ENCODE measurements at regions not wholly inside any gene's neighbourhood (a gene's known extent, or its start where the extent isn't known, plus 50 kb on each side); places are given as distances from the start of the nearest gene placed in this dataset.
"Not testable (repeated sequence)": the region's sequence is repeated elsewhere in the genome, so short reads cannot be mapped to it uniquely, and the experiment has no call there.

GRCh38 chr3:176615826-176616225, 581.5 kb downstream of the TBL1XR1 start:
- no peak for DNase-seq

- no peak for DNase-seq
Observed at GRCh38 chr3:176611703-176612102, 585.6 kb downstream of the TBL1XR1 start.

GRCh38 chr3:176609361-176609760, 587.9 kb downstream of the TBL1XR1 start:
- no peak for DNase-seq

GRCh38 chr3:176605553-176605952, 591.7 kb downstream of the TBL1XR1 start:
- not testable (repeated sequence) for DNase-seq

- no peak for DNase-seq
Observed at GRCh38 chr3:176595307-176595706, 602.0 kb downstream of the TBL1XR1 start.

- DNase-seq: no peak
Observed at GRCh38 chr3:176590722-176591121, 606.6 kb downstream of the TBL1XR1 start.

GRCh38 chr3:176587089-176587488, 610.2 kb downstream of the TBL1XR1 start:
- DNase-seq: no peak

GRCh38 chr3:176584413-176585176, 612.7 kb downstream of the TBL1XR1 start:
- DNase-seq: no peak

- no peak for DNase-seq
Observed at GRCh38 chr3:176583956-176584355, 613.3 kb downstream of the TBL1XR1 start.

- no peak for DNase-seq
Observed at GRCh38 chr3:176581589-176581988, 615.7 kb downstream of the TBL1XR1 start.

- no peak for DNase-seq
Observed at GRCh38 chr3:176579711-176580185, 617.5 kb downstream of the TBL1XR1 start.

GRCh38 chr3:176578316-176578715, 619.0 kb downstream of the TBL1XR1 start:
- DNase-seq: no peak

GRCh38 chr3:176577447-176577846, 619.8 kb downstream of the TBL1XR1 start:
- no peak for DNase-seq

- no peak for DNase-seq
Observed at GRCh38 chr3:176574786-176575185, 622.5 kb downstream of the TBL1XR1 start.

- DNase-seq: no peak
Observed at GRCh38 chr3:176571926-176572325, 625.4 kb downstream of the TBL1XR1 start.

GRCh38 chr3:176570992-176571391, 626.3 kb downstream of the TBL1XR1 start:
- no peak for DNase-seq

- no peak for DNase-seq
Observed at GRCh38 chr3:176568189-176568588, 629.1 kb downstream of the TBL1XR1 start.

GRCh38 chr3:176566757-176567156, 630.5 kb downstream of the TBL1XR1 start:
- DNase-seq: no peak

GRCh38 chr3:176562331-176562730, 635.0 kb downstream of the TBL1XR1 start:
- no peak for DNase-seq

- no peak for DNase-seq
Observed at GRCh38 chr3:176561826-176562225, 635.5 kb downstream of the TBL1XR1 start.

- DNase-seq: no peak
Observed at GRCh38 chr3:176554791-176555654, 642.3 kb downstream of the TBL1XR1 start.

- DNase-seq: no peak
Observed at GRCh38 chr3:176554264-176554663, 643.0 kb downstream of the TBL1XR1 start.

- no peak for DNase-seq
Observed at GRCh38 chr3:176526942-176527341, 670.3 kb downstream of the TBL1XR1 start.

- DNase-seq: no peak
Observed at GRCh38 chr3:176526225-176526624, 671.1 kb downstream of the TBL1XR1 start.

Data from activated T-cell treated with anti-CD3 and anti-CD28 coated beads for 4 hours (primary cell).